Lung (tissue), 11 donors: ENCODE measurements at regions not wholly inside any gene's neighbourhood (a gene's known extent, or its start where the extent isn't known, plus 50 kb on each side); places are given as distances from the start of the nearest gene placed in this dataset.

Experiments
- ATAC-seq: fragments of 200-7000 bp; cut with Tn5 transposase; one replicate; pipeline ENCODE4 v1.9.1; 2020; ENCODE audit warnings: moderate number of reproducible peaks; ENCODE audit not compliant: insufficient read depth, low FRiP score
- DNase-seq, 3 donors: peaks; one replicate each; pipeline ENCODE4 v3.0.0-alpha.2; 2013 to 2017
- H3K27ac ChIP-seq, 2 donors: one replicate each; pipeline ENCODE4 v1.5.1; 2013; ENCODE audit warnings: mild to moderate bottlenecking in 2 of 2, moderate library complexity in 2 of 2, control low read depth in 1 of 2, inconsistent platforms in 1 of 2, low read depth in 1 of 2, low read length in 1 of 2
- H3K27me3 ChIP-seq, 3 donors: one replicate each; pipeline ENCODE4 v1.5.1; 2013; ENCODE audit warnings: low read length in 2 of 3; ENCODE audit not compliant: control insufficient read depth in 3 of 3, insufficient read depth in 3 of 3
- H3K36me3 ChIP-seq, 4 donors: one replicate each; pipeline ENCODE4 v1.5.1; 2013; ENCODE audit warnings: low read length in 4 of 4, mild to moderate bottlenecking in 1 of 4, moderate library complexity in 1 of 4; ENCODE audit not compliant: control insufficient read depth in 4 of 4, insufficient read depth in 4 of 4
- H3K4me1 ChIP-seq, 5 donors: one replicate each; pipeline ENCODE4 v1.5.1; 2013; ENCODE audit warnings: low read length in 5 of 5, mild to moderate bottlenecking in 2 of 5, moderate library complexity in 1 of 5; ENCODE audit not compliant: control insufficient read depth in 5 of 5, insufficient read depth in 5 of 5
- H3K4me3 ChIP-seq: one replicate; pipeline ENCODE4 v1.5.1; 2013; ENCODE audit warnings: mild to moderate bottlenecking, control low read depth, moderate library complexity
- H3K9ac ChIP-seq, 2 donors: one replicate each; pipeline ENCODE4 v1.5.1; 2013; ENCODE audit warnings: low read length in 2 of 2, control low read depth in 1 of 2; ENCODE audit not compliant: insufficient read depth in 1 of 2
- H3K9me3 ChIP-seq, 4 donors: one replicate each; pipeline ENCODE4 v1.5.1; 2013; ENCODE audit warnings: low read length in 3 of 4, mild to moderate bottlenecking in 1 of 4, moderate library complexity in 1 of 4; ENCODE audit not compliant: control insufficient read depth in 4 of 4, insufficient read depth in 3 of 4
- CTCF ChIP-seq: IDR thresholded peaks from 2 replicates; pipeline ENCODE4 v1.5.1; 2012; ENCODE audit warnings: mild to moderate bottlenecking; ENCODE audit errors: control extremely low read depth, extremely low read depth
- WGBS, 2 donors: extraction: QIAGEN DNeasy Blood & Tissue Kit; methylation state at CpG; one replicate each; pipeline ENCODE4 v1.1.7; 2013; 5-methylcytosine and 5-hydroxymethylcytosine counted together
- donor health status: control.
- donor health status: control.
- donor health status: Bipolar disorder and iron deficiency.
- donor health status: healthy.
- donor health status: DM: yes; HTN: yes; CAD: no.

- H3K9me3 ChIP-seq, result peaks cover 0 to 3% (median 0%) of the 10 kb centered on the region in 4 donors
- no peak overlapping the region for H3K27ac ChIP-seq
- peaks cover 2 to 35% (median 17%) of the 10 kb centered on the region in 5 donors for H3K4me1 ChIP-seq
- H3K36me3 ChIP-seq, result no peaks in the 10 kb centered on the region
- no peak overlapping the region for H3K9ac ChIP-seq
- TF ChIP-seq CTCF, result no peak
- 21 to 29% methylated on average over 2 of the region's 2 CpGs for WGBS, 2 donors
- H3K4me3 ChIP-seq, result no peak overlapping the region
- peak in 2 of 3 donors; percentile 89 to 90 for DNase-seq
- no peak for ATAC-seq
- no peaks in the 10 kb centered on the region for H3K27me3 ChIP-seq
Observed at GRCh38 chr5:74384851-74385250, 255.7 kb downstream of the ENC1 start.

- peaks cover 2 to 40% (median 17%) of the 10 kb centered on the region in 5 donors for H3K4me1 ChIP-seq
- H3K27ac ChIP-seq, result peak overlapping the region in 1 of 2 donors; percentile 63
- 56 to 67% methylated on average over 4 of the region's 4 CpGs for WGBS, 2 donors
- H3K36me3 ChIP-seq, result no peaks in the 10 kb centered on the region
- ATAC-seq, result no peak
- H3K9me3 ChIP-seq, result peaks cover 0 to 3% (median 0%) of the 10 kb centered on the region in 4 donors
- H3K27me3 ChIP-seq, result no peaks in the 10 kb centered on the region
- peak in 1 of 3 donors; percentile 54 for DNase-seq
- H3K9ac ChIP-seq, result no peak overlapping the region
- no peak overlapping the region for H3K4me3 ChIP-seq
- TF ChIP-seq CTCF, result no peak
Observed at GRCh38 chr5:74382987-74383593, 257.4 kb downstream of the ENC1 start.

GRCh38 chr5:74382123-74382855 is 258.2 kb downstream of the ENC1 start:
- TF ChIP-seq CTCF, result no peak
- ATAC-seq (no peak), DNase-seq (no peak)
- peaks cover 2 to 40% (median 17%) of the 10 kb centered on the region in 5 donors for H3K4me1 ChIP-seq
- H3K4me3 ChIP-seq, result no peak overlapping the region
- no peaks in the 10 kb centered on the region for H3K36me3 ChIP-seq
- 81 to 95% methylated on average over 3 of the region's 3 CpGs for WGBS, 2 donors
- H3K9ac ChIP-seq, result no peak overlapping the region
- no peak overlapping the region for H3K27ac ChIP-seq
- H3K27me3 ChIP-seq, result no peaks in the 10 kb centered on the region
- no peaks in the 10 kb centered on the region for H3K9me3 ChIP-seq
